GM12891 (cell line): ENCODE measurements at regions not wholly inside any gene's neighbourhood (a gene's known extent, or its start where the extent isn't known, plus 50 kb on each side); places are given as distances from the start of the nearest gene placed in this dataset.

ENCODE experiments used
- POLR2A ChIP-seq: IDR thresholded peaks from 2 replicates; pipeline ENCODE4 v1.6.1; 2011; ENCODE audit warnings: low read depth, low read length, control low read depth
- POLR2AphosphoS5 ChIP-seq: IDR thresholded peaks from 2 replicates; pipeline ENCODE4 v1.6.1; 2011; ENCODE audit warnings: low read depth, low read length, control low read depth
- POU2F2 ChIP-seq: IDR thresholded peaks from 2 replicates; pipeline ENCODE4 v1.6.1; 2011; ENCODE audit warnings: low read depth, mild to moderate bottlenecking, control low read depth, low read length, moderate library complexity
- SPI1 ChIP-seq: IDR thresholded peaks from 2 replicates; pipeline ENCODE4 v1.6.1; 2011; ENCODE audit warnings: low read depth, low read length, control low read depth
- TAF1 ChIP-seq: IDR thresholded peaks from 2 replicates; pipeline ENCODE4 v1.6.1; 2011; ENCODE audit warnings: low read depth, low read length, control low read depth

DNA sequence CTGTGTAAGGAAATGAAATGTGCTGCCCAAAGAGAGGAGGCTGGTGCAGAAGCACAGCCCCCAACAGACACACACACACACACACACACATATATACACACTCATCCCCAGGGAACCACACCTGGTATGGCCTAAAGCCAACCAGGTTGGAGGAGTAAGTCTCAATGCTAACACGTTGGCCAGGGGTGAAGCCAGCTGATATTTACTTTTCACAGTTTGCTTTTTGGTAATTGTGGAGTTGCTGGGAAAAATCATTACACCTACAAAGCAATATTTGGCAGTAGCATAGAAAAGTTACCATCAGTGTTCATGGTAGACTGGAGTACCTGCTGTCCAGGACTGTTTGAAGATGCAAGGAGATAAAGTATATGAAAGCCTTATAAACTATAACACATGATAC lies 50.3 kb upstream of the NAA20 start:
- TF ChIP-seq POLR2A (no peak), POU2F2 (no peak), POLR2AphosphoS5 (no peak), TAF1 (no peak), SPI1 (no peak)
